GM12892 (cell line): ENCODE measurements at regions not wholly inside any gene's neighbourhood (a gene's known extent, or its start where the extent isn't known, plus 50 kb on each side); places are given as distances from the start of the nearest gene placed in this dataset.

Source experiments
- POLR2A ChIP-seq: IDR thresholded peaks from 2 replicates; pipeline ENCODE4 v1.6.1; 2011; ENCODE audit warnings: low read depth, low read length, control low read depth
- POLR2AphosphoS5 ChIP-seq: IDR thresholded peaks from 2 replicates; pipeline ENCODE4 v1.6.1; 2011; ENCODE audit warnings: low read depth, low read length, control low read depth
- TAF1 ChIP-seq: IDR thresholded peaks from 2 replicates; pipeline ENCODE4 v1.6.1; 2011; ENCODE audit warnings: low read depth, mild to moderate bottlenecking, control low read depth, low read length, borderline replicate concordance

DNA sequence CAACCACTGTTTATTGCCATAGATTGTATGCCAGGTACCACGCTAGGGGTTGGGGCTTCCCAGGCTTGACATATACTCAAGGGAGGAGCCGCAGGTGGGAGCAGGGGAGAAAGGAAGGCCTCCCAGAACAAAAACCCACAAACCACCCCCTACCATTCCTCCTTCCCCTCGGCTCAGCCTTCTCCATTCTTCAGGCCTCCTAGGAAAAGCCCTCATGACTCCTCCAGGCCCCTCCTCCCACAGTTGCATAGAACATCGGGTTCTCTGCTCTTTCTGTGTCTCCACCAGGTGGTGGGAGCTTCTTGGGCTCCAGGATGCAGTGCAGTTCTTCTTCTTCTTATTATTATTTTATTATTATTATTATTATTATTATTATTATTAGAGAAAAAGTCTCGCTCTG, 80.3 kb downstream of the ZFP36L2 start:
- TF ChIP-seq POLR2AphosphoS5 (no peak), TAF1 (no peak), POLR2A (no peak)
